Stimulated activated effector memory CD8-positive, alpha-beta T cell treated with anti-CD3 and anti-CD28 coated beads, Interleukin-12 subunit alpha, Interleukin-12 subunit beta, amount 100 ng/mL, for 72 hours (primary cell): ENCODE measurements at regions not wholly inside any gene's neighbourhood (a gene's known extent, or its start where the extent isn't known, plus 50 kb on each side); places are given as distances from the start of the nearest gene placed in this dataset.

Experiments
- ATAC-seq: fragments of 150-1000 bp; cut with Tn5 transposase; 2 replicates; pipeline ENCODE4 v1.10.0; 2021
- DNase-seq, 2 donors: peaks; one replicate each; pipeline ENCODE4 v3.0.0; 2021 to 2022; ENCODE audit warnings: low spot score in 2 of 2
- H3K27ac Mint-ChIP-seq: one replicate; pipeline ENCODE4 v1.8.0; 2022; ENCODE audit warnings: mild to moderate bottlenecking, mixed read lengths
- H3K36me3 Mint-ChIP-seq: one replicate; pipeline ENCODE4 v1.8.0; 2022; ENCODE audit warnings: mild to moderate bottlenecking, mixed read lengths
- H3K4me1 Mint-ChIP-seq: one replicate; pipeline ENCODE4 v1.8.0; 2022; ENCODE audit warnings: mixed read lengths
- H3K4me3 Mint-ChIP-seq: one replicate; pipeline ENCODE4 v1.8.0; 2022; ENCODE audit warnings: mild to moderate bottlenecking, mixed read lengths
- H3K9me3 Mint-ChIP-seq: one replicate; pipeline ENCODE4 v1.8.0; 2022; ENCODE audit warnings: mixed read lengths

- no peaks in the 10 kb centered on the region for H3K4me1 Mint-ChIP-seq
- H3K36me3 Mint-ChIP-seq: no peaks in the 10 kb centered on the region
- no peak for ATAC-seq
- peaks cover under 1% of the 10 kb centered on the region for H3K9me3 Mint-ChIP-seq
- H3K4me3 Mint-ChIP-seq: no peak overlapping the region
- no peak for DNase-seq
- no peak overlapping the region for H3K27ac Mint-ChIP-seq
These were observed 583.6 kb downstream of the OLFM4 start for GRCh38 chr13:53612200-53612599.

- Mint-ChIP-seq H3K4me1 (no peaks in the 10 kb centered on the region), H3K9me3 (peaks cover 15% of the 10 kb centered on the region), H3K4me3 (no peak overlapping the region), H3K36me3 (no peaks in the 10 kb centered on the region), H3K27ac (no peak overlapping the region)
- DNase-seq (no peak), ATAC-seq (no peak)
These were observed 593.8 kb downstream of the OLFM4 start for GRCh38 chr13:53622456-53622855.

GRCh38 chr13:53623146-53623545 is 594.5 kb downstream of the OLFM4 start:
- H3K4me1 Mint-ChIP-seq: no peaks in the 10 kb centered on the region
- H3K9me3 Mint-ChIP-seq: peaks cover 15% of the 10 kb centered on the region
- ATAC-seq (no peak), DNase-seq (no peak)
- H3K36me3 Mint-ChIP-seq: no peaks in the 10 kb centered on the region
- H3K27ac Mint-ChIP-seq: no peak overlapping the region
- no peak overlapping the region for H3K4me3 Mint-ChIP-seq

DNA sequence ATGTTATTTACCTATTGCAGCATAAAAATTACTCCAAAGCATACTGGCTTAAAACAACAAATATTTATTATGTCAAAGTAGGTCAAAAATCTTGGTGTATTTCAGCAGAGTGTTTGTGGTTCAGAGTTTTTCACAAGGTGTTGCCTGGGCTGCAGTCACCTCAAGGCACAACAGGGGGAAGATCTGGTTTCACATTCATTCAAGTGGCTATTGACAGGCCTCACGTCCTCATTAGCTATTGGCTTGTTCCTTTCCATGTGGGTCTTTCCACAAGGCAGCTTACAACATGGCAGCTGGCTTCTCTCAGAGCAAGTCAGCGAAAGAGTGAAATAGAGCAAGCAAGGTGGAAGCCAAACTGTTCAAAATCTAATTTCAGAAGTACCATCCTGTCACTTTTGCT is 602.9 kb downstream of the OLFM4 start:
- Mint-ChIP-seq H3K4me3 (no peak overlapping the region), H3K36me3 (no peaks in the 10 kb centered on the region), H3K9me3 (peaks cover 7% of the 10 kb centered on the region), H3K4me1 (no peaks in the 10 kb centered on the region), H3K27ac (no peak overlapping the region)
- ATAC-seq (no peak), DNase-seq (no peak)

- H3K4me3 Mint-ChIP-seq: no peak overlapping the region
- ATAC-seq (no peak), DNase-seq (no peak)
- H3K4me1 Mint-ChIP-seq: no peaks in the 10 kb centered on the region
- no peak overlapping the region for H3K27ac Mint-ChIP-seq
- H3K9me3 Mint-ChIP-seq: peaks cover 12% of the 10 kb centered on the region
- H3K36me3 Mint-ChIP-seq: no peaks in the 10 kb centered on the region
These were observed 609.4 kb downstream of the OLFM4 start for GRCh38 chr13:53638040-53638439.

DNA sequence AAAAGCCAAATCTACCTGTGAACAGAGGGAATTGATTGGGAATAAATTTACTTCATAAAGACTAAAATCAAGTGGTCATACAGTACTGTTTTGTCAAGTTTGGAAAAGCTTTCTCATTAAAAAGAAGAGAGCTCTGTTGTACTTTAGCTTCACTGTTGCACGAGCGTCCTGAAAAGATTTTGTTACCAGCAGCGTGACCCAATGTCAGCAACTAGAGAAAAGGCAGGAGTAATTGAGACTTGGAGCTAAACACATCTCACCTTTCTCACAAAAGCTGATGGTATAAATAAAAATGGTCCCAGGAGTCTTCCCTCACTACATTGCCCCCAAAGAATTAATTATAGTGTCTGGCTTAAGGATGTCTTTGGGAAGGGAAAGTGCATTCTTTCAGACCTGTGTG is 613.7 kb downstream of the OLFM4 start:
- peaks cover 16% of the 10 kb centered on the region for H3K9me3 Mint-ChIP-seq
- no peak for ATAC-seq
- no peak overlapping the region for H3K27ac Mint-ChIP-seq
- H3K4me3 Mint-ChIP-seq: no peak overlapping the region
- no peak for DNase-seq
- H3K4me1 Mint-ChIP-seq: no peaks in the 10 kb centered on the region
- no peaks in the 10 kb centered on the region for H3K36me3 Mint-ChIP-seq

- no peak for DNase-seq
- Mint-ChIP-seq H3K9me3 (peaks cover 11% of the 10 kb centered on the region), H3K4me1 (no peaks in the 10 kb centered on the region), H3K27ac (no peak overlapping the region), H3K36me3 (no peaks in the 10 kb centered on the region), H3K4me3 (no peak overlapping the region)
- ATAC-seq: no peak
These were observed 620.1 kb downstream of the OLFM4 start for GRCh38 chr13:53648673-53649072.

DNA sequence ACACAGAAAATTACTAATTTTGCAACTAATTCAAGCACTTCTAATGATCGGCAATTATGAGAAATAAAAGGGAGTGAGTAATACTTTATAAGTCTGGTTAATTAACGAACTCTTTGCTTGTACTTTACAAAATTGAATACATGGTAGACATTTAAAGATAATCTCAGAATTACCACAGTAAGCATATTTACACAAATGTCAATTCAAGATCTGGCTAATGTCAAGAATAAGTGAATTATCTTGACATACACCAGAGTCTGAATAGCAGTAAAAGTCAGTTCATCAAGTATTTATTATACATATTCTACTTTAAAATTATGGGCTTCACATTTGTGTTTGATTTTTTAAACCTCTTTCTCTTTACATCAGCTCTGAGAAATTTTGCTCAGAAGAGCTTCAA is 643.4 kb downstream of the OLFM4 start:
- no peaks in the 10 kb centered on the region for H3K4me1 Mint-ChIP-seq
- no peak for DNase-seq
- peaks cover 4% of the 10 kb centered on the region for H3K9me3 Mint-ChIP-seq
- no peak overlapping the region for H3K4me3 Mint-ChIP-seq
- no peak overlapping the region for H3K27ac Mint-ChIP-seq
- no peaks in the 10 kb centered on the region for H3K36me3 Mint-ChIP-seq
- no peak for ATAC-seq

DNA sequence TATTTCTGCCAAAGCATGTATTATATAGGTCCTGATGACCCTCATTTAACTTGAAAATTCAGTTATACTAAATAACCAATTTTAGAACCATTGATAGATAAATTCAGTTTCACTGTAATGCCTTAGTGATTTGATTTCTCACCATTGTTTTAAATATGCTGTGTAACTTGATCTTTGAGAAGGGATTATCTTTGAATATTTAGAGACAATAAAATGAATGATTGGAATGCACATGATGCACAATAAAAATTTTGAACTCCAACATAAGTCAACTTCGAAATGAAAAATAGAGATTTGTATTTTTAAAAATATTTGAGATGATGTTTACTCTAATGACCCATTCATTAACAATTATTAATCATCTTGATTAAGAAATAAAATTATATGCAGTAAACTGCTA is 654.5 kb downstream of the OLFM4 start:
- Mint-ChIP-seq H3K4me3 (no peak overlapping the region), H3K9me3 (peaks cover 23% of the 10 kb centered on the region), H3K36me3 (no peaks in the 10 kb centered on the region), H3K27ac (no peak overlapping the region), H3K4me1 (no peaks in the 10 kb centered on the region)
- no peak for DNase-seq
- ATAC-seq: no peak

- no peak for DNase-seq
- peaks cover 28% of the 10 kb centered on the region for H3K9me3 Mint-ChIP-seq
- no peaks in the 10 kb centered on the region for H3K36me3 Mint-ChIP-seq
- H3K4me1 Mint-ChIP-seq: no peaks in the 10 kb centered on the region
- no peak overlapping the region for H3K27ac Mint-ChIP-seq
- H3K4me3 Mint-ChIP-seq: no peak overlapping the region
- no peak for ATAC-seq
These were observed 655.0 kb downstream of the OLFM4 start for GRCh38 chr13:53683608-53684007.

DNA sequence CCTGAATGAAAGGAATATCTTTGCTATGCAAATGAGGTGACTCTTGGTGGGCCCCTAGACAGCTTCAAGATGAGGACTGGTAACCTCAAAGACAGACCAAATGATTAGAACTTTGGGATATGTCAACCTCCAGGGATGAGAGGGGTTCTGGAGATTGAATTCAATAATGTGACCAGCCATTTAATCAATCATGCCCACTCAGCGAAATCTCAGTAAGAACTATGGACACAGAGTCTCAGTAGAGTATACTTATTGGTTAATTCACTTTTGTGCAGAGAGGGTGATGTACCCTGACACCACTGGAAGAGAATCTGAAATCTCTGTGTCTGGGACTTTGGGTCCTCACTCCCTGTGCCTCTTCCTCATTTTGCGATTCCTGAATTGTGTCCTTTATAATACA is 662.8 kb downstream of the OLFM4 start:
- Mint-ChIP-seq H3K4me1 (no peaks in the 10 kb centered on the region), H3K36me3 (no peaks in the 10 kb centered on the region), H3K4me3 (no peak overlapping the region), H3K27ac (no peak overlapping the region), H3K9me3 (peaks cover 19% of the 10 kb centered on the region)
- no peak for ATAC-seq
- DNase-seq: no peak

GRCh38 chr13:53694814-53695532 is 666.4 kb downstream of the OLFM4 start:
- Mint-ChIP-seq H3K27ac (no peak overlapping the region), H3K36me3 (no peaks in the 10 kb centered on the region), H3K9me3 (peaks cover 18% of the 10 kb centered on the region)

GRCh38 chr13:53703371-53704080 is 674.9 kb downstream of the OLFM4 start:
- H3K4me3 Mint-ChIP-seq: no peak overlapping the region
- peaks cover 18% of the 10 kb centered on the region for H3K9me3 Mint-ChIP-seq
- no peaks in the 10 kb centered on the region for H3K4me1 Mint-ChIP-seq
- no peak overlapping the region for H3K27ac Mint-ChIP-seq
- H3K36me3 Mint-ChIP-seq: no peaks in the 10 kb centered on the region
- DNase-seq: no peak
- ATAC-seq: no peak

More at GRCh38 chr13:53694814-53695532, 666.4 kb downstream of the OLFM4 start:
- ATAC-seq: no peak
- Mint-ChIP-seq H3K4me3 (no peak overlapping the region), H3K4me1 (no peaks in the 10 kb centered on the region)
- DNase-seq: no peak

DNA sequence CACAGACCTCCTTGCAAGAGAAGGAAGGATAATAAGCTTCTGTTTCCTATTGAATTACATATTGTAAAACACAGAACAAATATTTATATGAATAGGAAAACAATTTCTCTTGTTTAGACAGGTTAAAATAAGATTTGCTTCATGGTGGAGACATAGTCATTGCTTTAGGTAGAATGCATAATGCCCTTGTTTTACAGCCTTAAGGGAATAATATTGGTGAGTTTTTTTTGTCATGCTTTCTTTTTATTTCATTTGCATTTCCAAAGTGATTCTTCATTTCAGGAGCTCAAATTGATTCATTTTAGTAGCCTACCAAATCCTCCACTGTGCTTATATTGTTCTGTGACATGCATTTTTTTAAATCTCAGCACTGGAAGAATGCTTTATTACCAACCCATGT is 690.7 kb downstream of the OLFM4 start:
- H3K9me3 Mint-ChIP-seq: peaks cover 13% of the 10 kb centered on the region
- no peaks in the 10 kb centered on the region for H3K4me1 Mint-ChIP-seq
- no peak for DNase-seq
- no peak overlapping the region for H3K27ac Mint-ChIP-seq
- no peak overlapping the region for H3K4me3 Mint-ChIP-seq
- no peaks in the 10 kb centered on the region for H3K36me3 Mint-ChIP-seq
- ATAC-seq: no peak

GRCh38 chr13:53732664-53733063 is 704.1 kb downstream of the OLFM4 start:
- ATAC-seq (no peak), DNase-seq (no peak)
- no peaks in the 10 kb centered on the region for H3K36me3 Mint-ChIP-seq
- peaks cover 10% of the 10 kb centered on the region for H3K9me3 Mint-ChIP-seq
- H3K4me3 Mint-ChIP-seq: no peak overlapping the region
- H3K27ac Mint-ChIP-seq: no peak overlapping the region
- H3K4me1 Mint-ChIP-seq: no peaks in the 10 kb centered on the region

GRCh38 chr13:53743906-53744305 is 715.3 kb downstream of the OLFM4 start:
- no peak for DNase-seq

More at GRCh38 chr13:53743906-53744305, 715.3 kb downstream of the OLFM4 start:
- no peak overlapping the region for H3K27ac Mint-ChIP-seq
- no peaks in the 10 kb centered on the region for H3K36me3 Mint-ChIP-seq
- peaks cover 12% of the 10 kb centered on the region for H3K9me3 Mint-ChIP-seq
- no peaks in the 10 kb centered on the region for H3K4me1 Mint-ChIP-seq
- no peak overlapping the region for H3K4me3 Mint-ChIP-seq
- ATAC-seq: no peak
